DND-41 (cell line): ENCODE measurements at regions not wholly inside any gene's neighbourhood (a gene's known extent, or its start where the extent isn't known, plus 50 kb on each side); places are given as distances from the start of the nearest gene placed in this dataset.

Source experiments
- EZH2 ChIP-seq: IDR thresholded peaks from 3 replicates; pipeline ENCODE4 v1.6.1; 2012; ENCODE audit warnings: borderline replicate concordance, low read depth, mild to moderate bottlenecking, moderate library complexity, low read length, inconsistent platforms; ENCODE audit not compliant: severe bottlenecking
- TF ChIP-seq, protein P1 (sequence below): IDR thresholded peaks from 2 replicates; pipeline ENCODE4 v1.5.1; 2012; ENCODE audit warnings: borderline replicate concordance, low read length, moderate library complexity, mild to moderate bottlenecking; ENCODE audit not compliant: poor library complexity, severe bottlenecking; ENCODE audit errors: extremely low read depth

DNA sequence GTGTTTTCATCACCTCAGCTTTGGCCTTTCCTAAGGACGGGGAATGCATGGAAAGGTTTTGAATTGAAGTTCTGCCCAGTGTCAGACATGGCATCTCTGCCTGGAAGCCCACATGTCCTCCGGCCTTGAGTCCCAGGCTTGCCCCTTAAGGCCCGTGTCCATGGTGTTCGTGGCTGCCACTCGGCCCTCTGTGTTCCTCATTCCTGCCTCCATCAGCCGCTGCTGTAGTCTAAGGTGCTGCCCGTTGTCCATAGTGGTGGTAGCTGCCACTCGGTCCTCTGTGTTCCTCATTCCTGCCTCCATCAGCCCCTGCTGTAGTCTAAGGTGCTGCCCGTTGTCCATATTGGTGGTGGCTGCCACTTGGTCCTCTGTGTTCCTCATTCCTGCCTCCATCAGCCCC is 180.7 kb upstream of the SHH start:
- TF ChIP-seq, protein P1, sequence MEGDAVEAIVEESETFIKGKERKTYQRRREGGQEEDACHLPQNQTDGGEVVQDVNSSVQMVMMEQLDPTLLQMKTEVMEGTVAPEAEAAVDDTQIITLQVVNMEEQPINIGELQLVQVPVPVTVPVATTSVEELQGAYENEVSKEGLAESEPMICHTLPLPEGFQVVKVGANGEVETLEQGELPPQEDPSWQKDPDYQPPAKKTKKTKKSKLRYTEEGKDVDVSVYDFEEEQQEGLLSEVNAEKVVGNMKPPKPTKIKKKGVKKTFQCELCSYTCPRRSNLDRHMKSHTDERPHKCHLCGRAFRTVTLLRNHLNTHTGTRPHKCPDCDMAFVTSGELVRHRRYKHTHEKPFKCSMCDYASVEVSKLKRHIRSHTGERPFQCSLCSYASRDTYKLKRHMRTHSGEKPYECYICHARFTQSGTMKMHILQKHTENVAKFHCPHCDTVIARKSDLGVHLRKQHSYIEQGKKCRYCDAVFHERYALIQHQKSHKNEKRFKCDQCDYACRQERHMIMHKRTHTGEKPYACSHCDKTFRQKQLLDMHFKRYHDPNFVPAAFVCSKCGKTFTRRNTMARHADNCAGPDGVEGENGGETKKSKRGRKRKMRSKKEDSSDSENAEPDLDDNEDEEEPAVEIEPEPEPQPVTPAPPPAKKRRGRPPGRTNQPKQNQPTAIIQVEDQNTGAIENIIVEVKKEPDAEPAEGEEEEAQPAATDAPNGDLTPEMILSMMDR = no peak
- no peak for TF ChIP-seq EZH2
